ENCODE measurements at regions not wholly inside any gene's neighbourhood (a gene's known extent, or its start where the extent isn't known, plus 50 kb on each side); places are given as distances from the start of the nearest gene placed in this dataset.
"Not testable (repeated sequence)": the region's sequence is repeated elsewhere in the genome, so short reads cannot be mapped to it uniquely, and the experiment has no call there.

DNA sequence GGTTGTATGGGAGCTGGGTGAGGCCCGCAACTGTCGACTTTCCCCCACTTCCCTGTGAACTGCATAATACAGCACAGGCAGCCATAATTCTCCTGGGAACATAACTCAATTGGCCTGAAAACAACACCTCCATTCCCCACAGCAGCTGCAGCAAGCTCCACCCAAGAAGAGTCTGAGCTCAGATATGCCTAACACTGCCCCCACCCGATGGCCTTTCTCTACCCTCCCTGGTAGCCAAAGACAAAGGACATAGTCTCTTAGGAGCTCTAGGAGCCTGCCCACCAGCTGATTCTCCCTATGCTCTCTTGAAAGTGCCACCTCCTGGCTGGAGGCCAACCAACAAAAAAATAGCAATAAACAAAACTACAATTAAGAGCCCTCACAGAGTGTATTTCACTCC lies 542.7 kb upstream of the LMO3 start:
- H3K4me3 ChIP-seq (ENCODE audit: low read depth, low read length): no peak overlapping the region
- DNase-seq (ENCODE audit: low read depth): peak; percentile 1
- TF ChIP-seq POLR2A (IDR thresholded peaks at IDR 0.05; ENCODE audit: extremely low read depth, insufficient read length): no peak
- TF ChIP-seq, protein P1, sequence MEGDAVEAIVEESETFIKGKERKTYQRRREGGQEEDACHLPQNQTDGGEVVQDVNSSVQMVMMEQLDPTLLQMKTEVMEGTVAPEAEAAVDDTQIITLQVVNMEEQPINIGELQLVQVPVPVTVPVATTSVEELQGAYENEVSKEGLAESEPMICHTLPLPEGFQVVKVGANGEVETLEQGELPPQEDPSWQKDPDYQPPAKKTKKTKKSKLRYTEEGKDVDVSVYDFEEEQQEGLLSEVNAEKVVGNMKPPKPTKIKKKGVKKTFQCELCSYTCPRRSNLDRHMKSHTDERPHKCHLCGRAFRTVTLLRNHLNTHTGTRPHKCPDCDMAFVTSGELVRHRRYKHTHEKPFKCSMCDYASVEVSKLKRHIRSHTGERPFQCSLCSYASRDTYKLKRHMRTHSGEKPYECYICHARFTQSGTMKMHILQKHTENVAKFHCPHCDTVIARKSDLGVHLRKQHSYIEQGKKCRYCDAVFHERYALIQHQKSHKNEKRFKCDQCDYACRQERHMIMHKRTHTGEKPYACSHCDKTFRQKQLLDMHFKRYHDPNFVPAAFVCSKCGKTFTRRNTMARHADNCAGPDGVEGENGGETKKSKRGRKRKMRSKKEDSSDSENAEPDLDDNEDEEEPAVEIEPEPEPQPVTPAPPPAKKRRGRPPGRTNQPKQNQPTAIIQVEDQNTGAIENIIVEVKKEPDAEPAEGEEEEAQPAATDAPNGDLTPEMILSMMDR (IDR thresholded peaks at IDR 0.05; ENCODE audit: low read depth, low read length): no peak
- TF ChIP-seq, protein P2, sequence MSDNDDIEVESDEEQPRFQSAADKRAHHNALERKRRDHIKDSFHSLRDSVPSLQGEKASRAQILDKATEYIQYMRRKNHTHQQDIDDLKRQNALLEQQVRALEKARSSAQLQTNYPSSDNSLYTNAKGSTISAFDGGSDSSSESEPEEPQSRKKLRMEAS (IDR thresholded peaks at IDR 0.05; ENCODE audit: low read depth, low read length): no peak
- no peak for TF ChIP-seq MYC (IDR thresholded peaks at IDR 0.05; ENCODE audit: low read depth, low read length)

DNA sequence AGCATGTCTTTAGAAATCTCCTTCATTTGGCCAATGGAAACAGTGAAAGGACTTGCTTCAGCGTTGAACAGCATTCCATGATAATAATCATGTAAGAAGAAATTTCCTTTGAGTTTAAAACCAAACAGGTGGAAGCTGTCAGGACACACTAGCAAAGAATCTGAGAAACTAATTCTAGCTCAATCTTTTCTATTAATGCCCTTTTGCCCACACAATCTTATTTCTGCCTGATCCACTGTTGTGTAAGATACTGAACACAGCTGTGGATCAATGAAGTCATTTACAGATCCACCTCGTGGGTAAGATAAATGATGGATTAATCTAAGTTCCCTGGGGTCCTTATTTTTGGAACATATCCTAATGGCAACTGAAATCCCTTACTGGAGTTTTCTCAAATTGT lies 536.9 kb upstream of the LMO3 start:
- DNase-seq (ENCODE audit: low read depth): no peak
- H3K4me3 ChIP-seq (ENCODE audit: low read depth, low read length): no peak overlapping the region
- no peak for TF ChIP-seq POLR2A (IDR thresholded peaks at IDR 0.05; ENCODE audit: extremely low read depth, insufficient read length)
- TF ChIP-seq, protein P2 (IDR thresholded peaks at IDR 0.05; ENCODE audit: low read depth, low read length): no peak
- TF ChIP-seq MYC (IDR thresholded peaks at IDR 0.05; ENCODE audit: low read depth, low read length): no peak
- TF ChIP-seq, protein P1 (IDR thresholded peaks at IDR 0.05; ENCODE audit: low read depth, low read length): no peak

DNA sequence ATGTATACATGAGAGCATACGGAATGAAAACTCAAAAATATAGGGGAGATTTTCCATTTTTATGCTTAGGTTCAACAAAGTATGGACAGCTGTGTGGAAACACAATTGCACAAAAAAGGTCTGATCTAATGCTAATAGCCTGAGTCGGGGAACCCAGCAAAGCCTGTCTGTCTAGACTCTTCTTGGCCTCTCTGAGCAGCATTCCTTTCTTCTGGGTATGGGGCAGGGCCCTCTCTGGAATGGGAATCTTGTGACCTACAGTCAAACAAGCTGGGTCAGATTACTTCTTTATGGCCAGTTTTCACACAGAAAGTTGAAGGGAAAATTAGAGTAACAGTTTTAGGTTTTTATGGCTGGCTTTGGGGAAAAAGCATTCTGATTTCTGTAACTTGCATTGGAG lies 534.0 kb upstream of the LMO3 start:
- DNase-seq (ENCODE audit: low read depth): no peak
- TF ChIP-seq MYC (IDR thresholded peaks at IDR 0.05; ENCODE audit: low read depth, low read length) (no peak), POLR2A (IDR thresholded peaks at IDR 0.05; ENCODE audit: extremely low read depth, insufficient read length) (no peak)
- TF ChIP-seq, protein P2 (IDR thresholded peaks at IDR 0.05; ENCODE audit: low read depth, low read length): no peak
- TF ChIP-seq, protein P1 (IDR thresholded peaks at IDR 0.05; ENCODE audit: low read depth, low read length): no peak

DNA sequence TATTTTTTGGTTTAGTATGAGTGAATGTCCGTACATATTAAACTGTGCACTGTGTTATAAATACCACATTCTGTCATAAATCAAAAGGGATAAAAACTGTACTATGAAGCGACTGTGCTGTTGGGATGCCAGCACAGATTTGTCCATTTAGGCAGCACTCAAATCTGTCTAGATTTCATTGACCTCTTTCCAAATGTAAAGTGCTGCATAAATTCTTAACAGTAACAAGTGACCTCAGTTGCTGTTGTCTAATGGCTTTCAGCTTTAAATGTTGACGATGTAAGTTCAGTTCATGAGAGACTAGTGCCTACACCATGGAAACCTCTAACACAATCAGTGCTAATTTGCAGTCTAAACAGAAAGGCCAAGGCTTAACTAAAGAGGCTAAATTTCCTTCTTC lies 531.4 kb upstream of the LMO3 start:
- no peak for DNase-seq (ENCODE audit: low read depth)
- H3K4me3 ChIP-seq (ENCODE audit: low read depth, low read length): no peak overlapping the region
- no peak for TF ChIP-seq MYC (IDR thresholded peaks at IDR 0.05; ENCODE audit: low read depth, low read length)
- TF ChIP-seq POLR2A (IDR thresholded peaks at IDR 0.05; ENCODE audit: extremely low read depth, insufficient read length): no peak
- TF ChIP-seq, protein P2 (IDR thresholded peaks at IDR 0.05; ENCODE audit: low read depth, low read length): no peak
- TF ChIP-seq, protein P1 (IDR thresholded peaks at IDR 0.05; ENCODE audit: low read depth, low read length): no peak

More for the DNA sequence above, 534.0 kb upstream of the LMO3 start:
- H3K4me3 ChIP-seq (ENCODE audit: low read depth, low read length): no peak overlapping the region

DNA sequence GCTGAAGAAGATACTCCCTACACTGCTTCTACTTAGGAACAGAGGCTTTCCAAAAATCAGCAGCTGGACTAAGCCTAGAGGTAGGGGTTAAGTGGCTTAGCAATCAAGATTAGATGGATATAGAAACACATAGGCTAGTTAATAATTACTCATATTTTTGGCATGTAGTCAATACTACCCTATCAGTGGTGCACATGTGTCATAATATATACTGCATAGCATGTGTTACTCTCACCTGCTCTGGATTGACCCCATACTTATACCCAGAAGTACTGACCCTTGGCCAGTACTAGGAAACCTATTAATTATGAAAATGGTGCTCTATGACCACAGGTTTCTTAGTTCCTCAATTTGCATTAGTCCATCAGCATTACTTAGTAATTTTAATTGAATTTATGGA lies 528.4 kb upstream of the LMO3 start:
- TF ChIP-seq, protein P2 (IDR thresholded peaks at IDR 0.05; ENCODE audit: low read depth, low read length): no peak
- no peak for TF ChIP-seq MYC (IDR thresholded peaks at IDR 0.05; ENCODE audit: low read depth, low read length)
- TF ChIP-seq POLR2A (IDR thresholded peaks at IDR 0.05; ENCODE audit: extremely low read depth, insufficient read length): no peak
- TF ChIP-seq, protein P1 (IDR thresholded peaks at IDR 0.05; ENCODE audit: low read depth, low read length): no peak
- DNase-seq (ENCODE audit: low read depth): no peak
- H3K4me3 ChIP-seq (ENCODE audit: low read depth, low read length): no peak overlapping the region

DNA sequence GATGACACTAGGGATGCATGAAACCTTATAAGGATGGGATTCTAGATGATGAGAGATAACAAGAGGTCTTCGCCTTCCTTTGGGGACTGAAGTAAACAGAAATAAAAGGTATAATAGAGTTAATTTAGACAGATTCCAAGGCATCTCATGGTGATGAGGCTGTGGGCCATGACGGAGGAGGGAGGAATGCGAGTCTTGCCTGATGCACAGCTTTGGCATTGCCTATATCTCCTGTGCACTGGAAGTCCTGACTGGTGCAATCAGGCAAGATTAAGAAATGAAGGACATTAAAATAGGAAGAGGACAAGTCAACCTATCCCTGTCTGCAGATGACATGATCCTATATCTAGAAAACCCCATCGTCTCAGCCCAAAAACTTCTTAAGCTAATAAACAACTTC lies 526.4 kb upstream of the LMO3 start:
- TF ChIP-seq, protein P2 (IDR thresholded peaks at IDR 0.05; ENCODE audit: low read depth, low read length): no peak
- no peak for TF ChIP-seq MYC (IDR thresholded peaks at IDR 0.05; ENCODE audit: low read depth, low read length)
- TF ChIP-seq, protein P1 (IDR thresholded peaks at IDR 0.05; ENCODE audit: low read depth, low read length): no peak
- TF ChIP-seq POLR2A (IDR thresholded peaks at IDR 0.05; ENCODE audit: extremely low read depth, insufficient read length): no peak
- H3K4me3 ChIP-seq (ENCODE audit: low read depth, low read length): no peak overlapping the region
- DNase-seq (ENCODE audit: low read depth): no peak

DNA sequence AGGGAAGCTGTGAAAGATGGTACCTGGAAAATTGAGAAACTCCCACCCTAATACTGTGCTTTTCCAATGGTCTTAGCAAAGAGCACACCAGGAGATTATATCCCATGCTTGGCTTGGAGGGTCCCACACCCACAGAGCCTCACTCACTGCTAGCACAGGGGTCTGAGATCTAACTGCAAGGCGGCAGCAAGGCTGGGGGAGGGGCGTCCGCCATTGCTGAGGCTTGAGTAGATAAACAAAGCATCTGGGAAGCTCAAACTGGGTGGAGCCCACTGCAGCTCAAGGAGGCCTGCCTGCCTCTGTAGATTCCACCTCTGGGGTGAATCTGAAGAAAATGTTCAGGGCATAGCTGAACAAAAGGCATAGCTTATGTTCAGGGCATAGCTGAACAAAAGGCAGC lies 510.6 kb upstream of the LMO3 start:
- not testable (repeated sequence) for DNase-seq (ENCODE audit: low read depth)

More for the DNA sequence above, 510.6 kb upstream of the LMO3 start:
- not testable (repeated sequence) for H3K4me3 ChIP-seq (ENCODE audit: low read depth, low read length)

Measured in NB4 (cell line).